H1 (cell line): ENCODE measurements at regions not wholly inside any gene's neighbourhood (a gene's known extent, or its start where the extent isn't known, plus 50 kb on each side); places are given as distances from the start of the nearest gene placed in this dataset.

Experiments
- KDM1A ChIP-seq: fragments of 200-600, 300-600 bp; sonication (generic); IDR thresholded peaks from 2 replicates; pipeline ENCODE4 v1.7.1; 2016; ENCODE audit warnings: mild to moderate bottlenecking, low read length, borderline replicate concordance
- POLR2A ChIP-seq, 2 experiments: IDR thresholded peaks; 1 replicate in 1 of 2; 2 replicates in 1 of 2; pipeline ENCODE4 v1.6.1; 2011; ENCODE audit warnings: low read depth in 2 of 2, low read length in 2 of 2, mild to moderate bottlenecking in 2 of 2; ENCODE audit errors: control extremely low read depth in 1 of 2
- POLR2AphosphoS5 ChIP-seq: IDR thresholded peaks from 2 replicates; pipeline ENCODE4 v1.6.1; 2011; ENCODE audit warnings: low read depth, low read length
- SIX5 ChIP-seq: IDR thresholded peaks from 2 replicates; pipeline ENCODE4 v1.6.1; 2011; ENCODE audit warnings: mild to moderate bottlenecking, low read depth, low read length
- TF ChIP-seq, protein P1 (sequence below), 3 experiments: IDR thresholded peaks; 1 replicate in 2 of 3; 2 replicates in 1 of 3; pipeline versions ENCODE4 v1.5.1 to v1.6.1; 2011; ENCODE audit warnings: low read length in 3 of 3, mild to moderate bottlenecking in 3 of 3, inconsistent platforms in 2 of 3, low read depth in 1 of 3, moderate library complexity in 1 of 3; ENCODE audit not compliant: insufficient read depth in 1 of 3; ENCODE audit errors: control extremely low read depth in 1 of 3

- TF ChIP-seq, protein P1, sequence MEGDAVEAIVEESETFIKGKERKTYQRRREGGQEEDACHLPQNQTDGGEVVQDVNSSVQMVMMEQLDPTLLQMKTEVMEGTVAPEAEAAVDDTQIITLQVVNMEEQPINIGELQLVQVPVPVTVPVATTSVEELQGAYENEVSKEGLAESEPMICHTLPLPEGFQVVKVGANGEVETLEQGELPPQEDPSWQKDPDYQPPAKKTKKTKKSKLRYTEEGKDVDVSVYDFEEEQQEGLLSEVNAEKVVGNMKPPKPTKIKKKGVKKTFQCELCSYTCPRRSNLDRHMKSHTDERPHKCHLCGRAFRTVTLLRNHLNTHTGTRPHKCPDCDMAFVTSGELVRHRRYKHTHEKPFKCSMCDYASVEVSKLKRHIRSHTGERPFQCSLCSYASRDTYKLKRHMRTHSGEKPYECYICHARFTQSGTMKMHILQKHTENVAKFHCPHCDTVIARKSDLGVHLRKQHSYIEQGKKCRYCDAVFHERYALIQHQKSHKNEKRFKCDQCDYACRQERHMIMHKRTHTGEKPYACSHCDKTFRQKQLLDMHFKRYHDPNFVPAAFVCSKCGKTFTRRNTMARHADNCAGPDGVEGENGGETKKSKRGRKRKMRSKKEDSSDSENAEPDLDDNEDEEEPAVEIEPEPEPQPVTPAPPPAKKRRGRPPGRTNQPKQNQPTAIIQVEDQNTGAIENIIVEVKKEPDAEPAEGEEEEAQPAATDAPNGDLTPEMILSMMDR (IDR thresholded peaks at IDR 0.05; ENCODE audit: control extremely low read depth in 1 of 3, insufficient read depth in 1 of 3, low read depth in 1 of 3, low read length in 3 of 3) = no peak
- no peak for TF ChIP-seq POLR2A (IDR thresholded peaks at IDR 0.05; ENCODE audit: control extremely low read depth in 1 of 2, low read depth in 2 of 2, low read length in 2 of 2)
- no peak for TF ChIP-seq SIX5
- no peak for TF ChIP-seq KDM1A
- no peak for TF ChIP-seq POLR2AphosphoS5
These were observed 792.1 kb upstream of the RAB6C start for GRCh38 chr2:129187343-129187742.
